ENCODE measurements at regions not wholly inside any gene's neighbourhood (a gene's known extent, or its start where the extent isn't known, plus 50 kb on each side); places are given as distances from the start of the nearest gene placed in this dataset.
A peak's percentile ranks its signal among the peaks of the same experiment; 100 is the strongest.

GRCh38 chr2:65589667-65590066, 157.3 kb upstream of the SPRED2 start:
- BruUV-seq (replicated peaks) = no TSS peak
- Histone ChIP-seq H3K36me3 (replicated peaks in 1 of 2; ENCODE audit: control insufficient read depth in 1 of 2, insufficient read depth in 2 of 2, low read length in 2 of 2) (no peaks in the 10 kb centered on the region), H3K9ac (ENCODE audit: insufficient read depth, low read depth, low read length) (no peak overlapping the region), H3K27ac (ENCODE audit: extremely low read length, insufficient read depth, low read length) (no peak overlapping the region), H2AFZ (ENCODE audit: low read length) (no peak overlapping the region), H3K9me3 (ENCODE audit: low read length) (no peaks in the 10 kb centered on the region), H4K20me1 (ENCODE audit: insufficient read depth, low read length) (no peaks in the 10 kb centered on the region), H3K27me3 (ENCODE audit: control insufficient read depth in 1 of 2, insufficient read depth in 2 of 2, low read length in 2 of 2) (no peaks in the 10 kb centered on the region), H3K4me2 (ENCODE audit: low read depth, low read length) (no peak overlapping the region), H3K4me1 (ENCODE audit: insufficient read depth, low read length) (peaks cover 7% of the 10 kb centered on the region), H3K79me2 (ENCODE audit: insufficient read depth, low read length) (no peaks in the 10 kb centered on the region), H3K4me3 (replicated peaks in 1 of 3; ENCODE audit: insufficient read depth in 1 of 3, low read depth in 2 of 3, low read length in 3 of 3) (no peak overlapping the region)
- ATAC-seq = no peak
- TF ChIP-seq ZNF383 (CRISPR knock-in tag; IDR thresholded peaks at IDR 0.05; ENCODE audit: borderline replicate concordance) = no peak
- no peak for TF ChIP-seq ZNF780A (CRISPR knock-in tag; IDR thresholded peaks at IDR 0.05)
- TF ChIP-seq FOXO1 (CRISPR knock-in tag; IDR thresholded peaks at IDR 0.05) = no peak
- TF ChIP-seq YEATS2 (CRISPR knock-in tag; IDR thresholded peaks at IDR 0.05; ENCODE audit: borderline replicate concordance) = no peak
- TF ChIP-seq TRIM24 (CRISPR knock-in tag; IDR thresholded peaks at IDR 0.05) = no peak
- TF ChIP-seq ZFP91 (CRISPR knock-in tag; IDR thresholded peaks at IDR 0.05; ENCODE audit: borderline replicate concordance) = no peak
- WGBS (ENCODE audit: low lambda C conversion rate) = 39% methylated on average over 2 of the region's 2 CpGs
- ChIA-PET CTCF (ENCODE audit: low intra/inter-chr PET ratio, low total read pairs) (no interaction called here), POLR2A (no interaction called here)
- in situ Hi-C loops (cut with HindIII; ENCODE audit: extremely low pct_ligation_motif_present, low pct_unique_long_range_greater_than_20kb) = no loop called here
- intact Hi-C loops (cut with micrococcal nuclease; ENCODE audit: unreplicated experiment) = no loop called here
- no peak for DNase-seq (ENCODE audit: low spot score)
- FAIRE-seq = no peak

GRCh38 chr2:65587779-65588178, 155.4 kb upstream of the SPRED2 start:
- WGBS (ENCODE audit: low lambda C conversion rate) = 58% methylated on average over 4 of the region's 4 CpGs
- 0 out of 5 replicates have a peak, but pooled peaks cover 0 to 3% of the 10 kb centered on the region in 2 experiments for H3K27me3 ChIP-seq (ENCODE audit: control insufficient read depth in 1 of 2, insufficient read depth in 2 of 2, low read length in 2 of 2)
- H3K4me1 ChIP-seq (ENCODE audit: insufficient read depth, low read length) = peaks cover 7% of the 10 kb centered on the region
- no TSS peak for BruUV-seq (replicated peaks)
- CTCF ChIA-PET (ENCODE audit: low intra/inter-chr PET ratio, low total read pairs) = no interaction called here
- in situ Hi-C loops (cut with HindIII; ENCODE audit: extremely low pct_ligation_motif_present, low pct_unique_long_range_greater_than_20kb) = no loop called here
- no peak for ATAC-seq
- POLR2A ChIA-PET = no interaction called here
- no peak overlapping the region for H3K9ac ChIP-seq (ENCODE audit: insufficient read depth, low read depth, low read length)
- no peaks in the 10 kb centered on the region for H3K79me2 ChIP-seq (ENCODE audit: insufficient read depth, low read length)
- no peaks in the 10 kb centered on the region for H3K36me3 ChIP-seq (replicated peaks in 1 of 2; ENCODE audit: control insufficient read depth in 1 of 2, insufficient read depth in 2 of 2, low read length in 2 of 2)
- TF ChIP-seq ZNF12 (CRISPR knock-in tag; IDR thresholded peaks at IDR 0.05) = peak; percentile 88
- TF ChIP-seq ZNF614 (CRISPR knock-in tag; IDR thresholded peaks at IDR 0.05; ENCODE audit: borderline replicate concordance) = no peak
- no peaks in the 10 kb centered on the region for H3K9me3 ChIP-seq (ENCODE audit: low read length)
- H2AFZ ChIP-seq (ENCODE audit: low read length) = no peak overlapping the region
- no peak overlapping the region for H3K4me2 ChIP-seq (ENCODE audit: low read depth, low read length)
- no peak for DNase-seq (ENCODE audit: low spot score)
- no peaks in the 10 kb centered on the region for H4K20me1 ChIP-seq (ENCODE audit: insufficient read depth, low read length)
- no peak overlapping the region for H3K27ac ChIP-seq (ENCODE audit: extremely low read length, insufficient read depth, low read length)
- no peak overlapping the region for H3K4me3 ChIP-seq (replicated peaks in 1 of 3; ENCODE audit: insufficient read depth in 1 of 3, low read depth in 2 of 3, low read length in 3 of 3)
- intact Hi-C loops (cut with micrococcal nuclease; ENCODE audit: unreplicated experiment) = no loop called here
- no peak for FAIRE-seq
